GM10266 (cell line): ENCODE measurements at regions not wholly inside any gene's neighbourhood (a gene's known extent, or its start where the extent isn't known, plus 50 kb on each side); places are given as distances from the start of the nearest gene placed in this dataset.

Experiments
- DNase-seq: peaks from one replicate; pipeline ENCODE4 v3.0.0; 2012; ENCODE audit errors: extremely low spot score
- TF ChIP-seq, protein P1 (sequence below): IDR thresholded peaks from 2 replicates; pipeline ENCODE4 v1.5.1; 2012; ENCODE audit warnings: mild to moderate bottlenecking, low read depth; ENCODE audit not compliant: control insufficient read depth, insufficient read depth; ENCODE audit errors: missing control alignments

- TF ChIP-seq, protein P1, sequence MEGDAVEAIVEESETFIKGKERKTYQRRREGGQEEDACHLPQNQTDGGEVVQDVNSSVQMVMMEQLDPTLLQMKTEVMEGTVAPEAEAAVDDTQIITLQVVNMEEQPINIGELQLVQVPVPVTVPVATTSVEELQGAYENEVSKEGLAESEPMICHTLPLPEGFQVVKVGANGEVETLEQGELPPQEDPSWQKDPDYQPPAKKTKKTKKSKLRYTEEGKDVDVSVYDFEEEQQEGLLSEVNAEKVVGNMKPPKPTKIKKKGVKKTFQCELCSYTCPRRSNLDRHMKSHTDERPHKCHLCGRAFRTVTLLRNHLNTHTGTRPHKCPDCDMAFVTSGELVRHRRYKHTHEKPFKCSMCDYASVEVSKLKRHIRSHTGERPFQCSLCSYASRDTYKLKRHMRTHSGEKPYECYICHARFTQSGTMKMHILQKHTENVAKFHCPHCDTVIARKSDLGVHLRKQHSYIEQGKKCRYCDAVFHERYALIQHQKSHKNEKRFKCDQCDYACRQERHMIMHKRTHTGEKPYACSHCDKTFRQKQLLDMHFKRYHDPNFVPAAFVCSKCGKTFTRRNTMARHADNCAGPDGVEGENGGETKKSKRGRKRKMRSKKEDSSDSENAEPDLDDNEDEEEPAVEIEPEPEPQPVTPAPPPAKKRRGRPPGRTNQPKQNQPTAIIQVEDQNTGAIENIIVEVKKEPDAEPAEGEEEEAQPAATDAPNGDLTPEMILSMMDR: no peak
- no peak for DNase-seq
These were observed 619.9 kb downstream of the TYW1 start for GRCh38 chr7:67616517-67616916.

DNA sequence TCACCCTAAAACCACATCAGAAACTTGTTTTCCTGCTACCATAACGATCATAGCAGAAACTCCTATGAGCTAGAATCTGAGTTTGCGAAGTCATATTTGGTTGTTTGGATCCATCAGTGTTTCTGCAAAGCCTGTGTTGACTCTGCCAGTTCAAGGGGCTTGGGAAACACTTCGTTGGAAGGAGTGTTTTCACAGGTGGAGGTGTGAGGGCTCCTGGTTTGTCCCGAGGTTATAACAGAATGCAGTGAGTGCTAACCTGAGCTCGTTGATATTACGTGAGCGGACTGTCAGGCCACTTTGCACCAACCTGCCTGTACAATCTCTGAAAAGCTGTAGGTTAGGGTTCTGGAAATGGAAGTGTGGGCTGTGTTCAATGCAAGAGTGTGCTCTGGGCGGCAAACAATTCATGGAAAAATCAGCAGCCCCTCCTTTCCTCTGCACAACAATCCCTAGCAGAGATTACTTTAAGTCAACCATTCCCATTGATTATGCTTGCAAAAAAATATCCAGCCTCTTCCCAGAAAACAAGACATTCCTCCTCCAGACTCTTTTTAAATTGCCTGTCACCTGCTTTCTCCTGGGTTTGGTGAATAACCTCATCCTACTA is 622.0 kb downstream of the TYW1 start:
- TF ChIP-seq, protein P1: no peak
- no peak for DNase-seq

DNA sequence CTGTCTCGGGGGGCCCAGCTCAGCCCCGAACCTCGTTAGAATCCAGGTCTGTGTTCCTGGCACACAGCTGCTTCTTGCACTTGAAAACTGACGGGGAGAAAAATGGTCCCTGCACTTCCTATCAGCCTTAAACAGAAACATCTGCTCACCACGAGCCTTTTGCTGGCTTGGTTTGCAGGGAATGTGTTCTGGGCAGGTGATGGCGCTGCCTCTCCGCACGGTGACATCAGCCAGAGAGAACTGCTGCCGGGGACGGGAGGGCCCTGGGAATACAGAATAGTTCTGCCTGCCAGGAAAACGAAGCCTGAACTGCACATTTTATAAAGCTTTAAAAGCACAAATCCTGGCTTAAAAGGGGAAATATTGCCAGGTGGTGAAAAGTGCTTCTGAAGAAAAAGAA is 622.5 kb downstream of the TYW1 start:
- DNase-seq: no peak
- TF ChIP-seq, protein P1: no peak

- no peak for DNase-seq
- TF ChIP-seq, protein P1: no peak
These were observed 623.7 kb downstream of the TYW1 start for GRCh38 chr7:67620216-67620933.

GRCh38 chr7:67621704-67622103 is 625.1 kb downstream of the TYW1 start:
- no peak for DNase-seq
- TF ChIP-seq, protein P1: no peak

GRCh38 chr7:67625257-67625737 is 628.7 kb downstream of the TYW1 start:
- peak; percentile 43 for DNase-seq
- TF ChIP-seq, protein P1: peak; percentile 71

- TF ChIP-seq, protein P1: no peak
- DNase-seq: no peak
These were observed 634.8 kb downstream of the TYW1 start for GRCh38 chr7:67631476-67631875.
